CD14-positive monocyte (primary cell): ENCODE measurements at regions not wholly inside any gene's neighbourhood (a gene's known extent, or its start where the extent isn't known, plus 50 kb on each side); places are given as distances from the start of the nearest gene placed in this dataset.

Experiments used
- DNase-seq, 3 donors: peaks; one replicate each; pipeline ENCODE4 v3.0.0-alpha.2; 2011 to 2022
- H2AFZ ChIP-seq: 2 replicates; pipeline ENCODE4 v1.6.0; 2012; ENCODE audit warnings: mild to moderate bottlenecking, low read depth, low read length, inconsistent platforms; ENCODE audit not compliant: insufficient read depth, poor library complexity, severe bottlenecking
- H3K27ac ChIP-seq, 2 donors: 1 replicate in 1 of 2; 2 replicates in 1 of 2; pipeline ENCODE4 v1.5.1; 2012 to 2013; ENCODE audit warnings: low read length in 2 of 2, control low read depth in 1 of 2, inconsistent platforms in 1 of 2, low read depth in 1 of 2, mild to moderate bottlenecking in 1 of 2
- H3K27me3 ChIP-seq, 2 donors: one replicate each; pipeline versions ENCODE4 v1.6.0 to v1.6.1; 2011 to 2013; ENCODE audit warnings: low read length in 2 of 2; ENCODE audit not compliant: control insufficient read depth in 2 of 2, insufficient read depth in 2 of 2
- H3K36me3 ChIP-seq, 2 donors: replicated peaks in 1 of 2; 1 replicate in 1 of 2; 2 replicates in 1 of 2; pipeline versions ENCODE4 v1.5.1 to v1.6.1; 2012 to 2013; ENCODE audit warnings: low read length in 2 of 2, control low read depth in 1 of 2, inconsistent platforms in 1 of 2, mild to moderate bottlenecking in 1 of 2; ENCODE audit not compliant: insufficient read depth in 2 of 2, control insufficient read depth in 1 of 2
- H3K4me1 ChIP-seq, 2 donors: 1 replicate in 1 of 2; 2 replicates in 1 of 2; pipeline versions ENCODE4 v1.5.1 to v1.6.1; 2012 to 2013; ENCODE audit warnings: low read length in 2 of 2, control low read depth in 1 of 2, inconsistent platforms in 1 of 2, mild to moderate bottlenecking in 1 of 2, moderate library complexity in 1 of 2; ENCODE audit not compliant: insufficient read depth in 2 of 2, control insufficient read depth in 1 of 2
- H3K4me2 ChIP-seq: replicated peaks from 2 replicates; pipeline ENCODE3; 2012; ENCODE audit warnings: low read length, moderate library complexity, mild to moderate bottlenecking; ENCODE audit not compliant: poor library complexity, severe bottlenecking; ENCODE audit errors: extremely low read depth
- H3K4me3 ChIP-seq, 3 experiments: fragments of 200-600 bp in 1 of 3; sonication (generic) in 1 of 3; replicated peaks in 1 of 3; 1 replicate in 2 of 3; 2 replicates in 1 of 3; pipeline ENCODE4 v1.5.1; 2011 to 2013; ENCODE audit warnings: low read length in 3 of 3, mild to moderate bottlenecking in 3 of 3, control low read depth in 2 of 3, low read depth in 2 of 3, inconsistent platforms in 1 of 3, moderate library complexity in 1 of 3
- H3K79me2 ChIP-seq: 2 replicates; pipeline ENCODE4 v1.6.0; 2012; ENCODE audit warnings: mild to moderate bottlenecking, control low read depth, inconsistent platforms, low read length, moderate library complexity; ENCODE audit not compliant: insufficient read depth
- H3K9ac ChIP-seq: 2 replicates; pipeline ENCODE4 v1.6.0; 2017; ENCODE audit warnings: low read length, mild to moderate bottlenecking; ENCODE audit not compliant: insufficient read depth, poor library complexity, severe bottlenecking
- H3K9me3 ChIP-seq, 2 donors: replicated peaks in 1 of 2; 1 replicate in 1 of 2; 2 replicates in 1 of 2; pipeline versions ENCODE4 v1.5.1 to v1.6.1; 2012 to 2013; ENCODE audit warnings: low read length in 2 of 2, control low read depth in 1 of 2; ENCODE audit not compliant: control insufficient read depth in 1 of 2, insufficient read depth in 1 of 2
- H4K20me1 ChIP-seq: 2 replicates; pipeline ENCODE4 v1.6.0; 2012; ENCODE audit warnings: mild to moderate bottlenecking, low read length, control low read depth, moderate library complexity; ENCODE audit not compliant: insufficient read depth
- H3K27ac Mint-ChIP-seq, 7 donors: one replicate each; pipeline ENCODE4 v1.8.0; 2020; ENCODE audit warnings: mild to moderate bottlenecking in 7 of 7, mixed read lengths in 7 of 7, moderate library complexity in 6 of 7, inconsistent platforms in 2 of 7
- H3K27me3 Mint-ChIP-seq, 3 donors: one replicate each; pipeline ENCODE4 v1.8.0; 2021 to 2022; ENCODE audit warnings: low read depth in 3 of 3, mild to moderate bottlenecking in 3 of 3, mixed read lengths in 3 of 3, moderate library complexity in 3 of 3, inconsistent platforms in 1 of 3
- H3K36me3 Mint-ChIP-seq, 2 donors: one replicate each; pipeline ENCODE4 v1.8.0; 2020; ENCODE audit warnings: mixed read lengths in 2 of 2, inconsistent platforms in 1 of 2, mild to moderate bottlenecking in 1 of 2
- H3K4me1 Mint-ChIP-seq: one replicate; pipeline ENCODE4 v1.8.0; 2020; ENCODE audit warnings: mild to moderate bottlenecking, mixed read lengths
- H3K4me3 Mint-ChIP-seq, 2 donors: one replicate each; pipeline ENCODE4 v1.8.0; 2020; ENCODE audit warnings: mild to moderate bottlenecking in 2 of 2, mixed read lengths in 2 of 2, moderate library complexity in 1 of 2
- H3K9me3 Mint-ChIP-seq, 7 donors: one replicate each; pipeline ENCODE4 v1.8.0; 2020 to 2022; ENCODE audit warnings: mixed read lengths in 7 of 7, mild to moderate bottlenecking in 6 of 7, moderate library complexity in 6 of 7, inconsistent platforms in 2 of 7
- WGBS: methylation state at CpG from one replicate; pipeline ENCODE4 v1.1.5; 2013; ENCODE audit warnings: missing lambda C conversion rate; ENCODE audit not compliant: insufficient coverage; 5-methylcytosine and 5-hydroxymethylcytosine counted together
- intact Hi-C, 2 donors: fragments of 100-400 bp; cut with micrococcal nuclease; formaldehyde crosslinking; loops; one replicate each; pipeline versions ENCODE4 v1.15.0 to v1.15.1; 2023
- TF ChIP-seq, protein P1 (sequence below): fragments of 200-600 bp; IDR thresholded peaks from one replicate; pipeline ENCODE4 v1.8.0; 2022; ENCODE audit warnings: antibody characterized with exemption, mild to moderate bottlenecking

- Mint-ChIP-seq H3K27ac (no peak overlapping the region), H3K36me3 (no peaks in the 10 kb centered on the region)
- intact Hi-C loops, result no loop called here
Measured at GRCh38 chr18:66346833-66347588, 256.9 kb downstream of the CDH19 start.

GRCh38 chr18:66344227-66344626 lies 259.7 kb downstream of the CDH19 start:
- H3K36me3 Mint-ChIP-seq, result no peaks in the 10 kb centered on the region
- Histone ChIP-seq H3K4me2 (no peak overlapping the region), H3K4me3 (no peak overlapping the region), H3K4me1 (no peaks in the 10 kb centered on the region), H4K20me1 (no peaks in the 10 kb centered on the region), H3K27ac (no peak overlapping the region), H3K79me2 (no peaks in the 10 kb centered on the region), H3K9ac (no peak overlapping the region), H3K9me3 (no peaks in the 10 kb centered on the region), H3K36me3 (no peaks in the 10 kb centered on the region), H2AFZ (no peak overlapping the region), H3K27me3 (no peaks in the 10 kb centered on the region)
- no peaks in the 10 kb centered on the region for H3K4me1 Mint-ChIP-seq
- no peak for DNase-seq
- H3K27ac Mint-ChIP-seq, result no peak overlapping the region
- WGBS, result no CpG with 5 or more reads among the region's 2 CpGs
- peaks cover 0 to 2% (median 0%) of the 10 kb centered on the region in 7 donors for H3K9me3 Mint-ChIP-seq
- no peak overlapping the region for H3K4me3 Mint-ChIP-seq
- intact Hi-C loops, result no loop called here
- TF ChIP-seq, protein P1, sequence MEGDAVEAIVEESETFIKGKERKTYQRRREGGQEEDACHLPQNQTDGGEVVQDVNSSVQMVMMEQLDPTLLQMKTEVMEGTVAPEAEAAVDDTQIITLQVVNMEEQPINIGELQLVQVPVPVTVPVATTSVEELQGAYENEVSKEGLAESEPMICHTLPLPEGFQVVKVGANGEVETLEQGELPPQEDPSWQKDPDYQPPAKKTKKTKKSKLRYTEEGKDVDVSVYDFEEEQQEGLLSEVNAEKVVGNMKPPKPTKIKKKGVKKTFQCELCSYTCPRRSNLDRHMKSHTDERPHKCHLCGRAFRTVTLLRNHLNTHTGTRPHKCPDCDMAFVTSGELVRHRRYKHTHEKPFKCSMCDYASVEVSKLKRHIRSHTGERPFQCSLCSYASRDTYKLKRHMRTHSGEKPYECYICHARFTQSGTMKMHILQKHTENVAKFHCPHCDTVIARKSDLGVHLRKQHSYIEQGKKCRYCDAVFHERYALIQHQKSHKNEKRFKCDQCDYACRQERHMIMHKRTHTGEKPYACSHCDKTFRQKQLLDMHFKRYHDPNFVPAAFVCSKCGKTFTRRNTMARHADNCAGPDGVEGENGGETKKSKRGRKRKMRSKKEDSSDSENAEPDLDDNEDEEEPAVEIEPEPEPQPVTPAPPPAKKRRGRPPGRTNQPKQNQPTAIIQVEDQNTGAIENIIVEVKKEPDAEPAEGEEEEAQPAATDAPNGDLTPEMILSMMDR, result no peak
- H3K27me3 Mint-ChIP-seq, result no peaks in the 10 kb centered on the region

More at GRCh38 chr18:66346833-66347588, 256.9 kb downstream of the CDH19 start:
- H3K4me3 Mint-ChIP-seq, result no peak overlapping the region
- H3K27ac ChIP-seq, result no peak overlapping the region
- no peak overlapping the region for H3K4me2 ChIP-seq
- H3K27me3 ChIP-seq, result no peaks in the 10 kb centered on the region
- TF ChIP-seq, protein P1, result no peak
- no peak overlapping the region for H3K9ac ChIP-seq
- no peaks in the 10 kb centered on the region for H3K4me1 Mint-ChIP-seq
- no peaks in the 10 kb centered on the region for H3K4me1 ChIP-seq
- H3K36me3 ChIP-seq, result no peaks in the 10 kb centered on the region
- no peak overlapping the region for H2AFZ ChIP-seq
- H3K27me3 Mint-ChIP-seq, result no peaks in the 10 kb centered on the region
- no peaks in the 10 kb centered on the region for H3K9me3 ChIP-seq
- H3K9me3 Mint-ChIP-seq, result peaks cover 0 to 2% (median 0%) of the 10 kb centered on the region in 7 donors
- no CpG with 5 or more reads among the region's 1 CpG for WGBS
- no peaks in the 10 kb centered on the region for H4K20me1 ChIP-seq
- H3K4me3 ChIP-seq, result no peak overlapping the region
- H3K79me2 ChIP-seq, result no peaks in the 10 kb centered on the region
- DNase-seq, result no peak
